KMS-11 (cell line): ENCODE measurements at regions not wholly inside any gene's neighbourhood (a gene's known extent, or its start where the extent isn't known, plus 50 kb on each side); places are given as distances from the start of the nearest gene placed in this dataset.

Experiments
- H2AFZ ChIP-seq: fragments of 200-600 bp; sonication (generic); 2 replicates; pipeline ENCODE4 v1.6.1; 2016; ENCODE audit warnings: antibody characterized with exemption, mixed run types, low read depth
- H3K27ac ChIP-seq: fragments of 200-600 bp; sonication (generic); 2 replicates; pipeline ENCODE4 v1.6.1; 2016; ENCODE audit warnings: mild to moderate bottlenecking, mixed run types
- H3K27me3 ChIP-seq: fragments of 200-600 bp; sonication (generic); 2 replicates; pipeline ENCODE4 v1.6.1; 2017; ENCODE audit warnings: mild to moderate bottlenecking, low read depth, mixed run types, moderate library complexity; ENCODE audit not compliant: insufficient read depth
- H3K36me3 ChIP-seq: fragments of 200-600 bp; sonication (generic); 2 replicates; pipeline ENCODE4 v1.6.1; 2017; ENCODE audit warnings: mild to moderate bottlenecking, mixed run types; ENCODE audit not compliant: insufficient read depth
- H3K4me1 ChIP-seq: fragments of 200-600 bp; sonication (generic); 2 replicates; pipeline ENCODE4 v1.6.1; 2016; ENCODE audit warnings: mild to moderate bottlenecking, low read depth, mixed run types; ENCODE audit not compliant: poor library complexity, severe bottlenecking
- H3K4me2 ChIP-seq: fragments of 200-600 bp; sonication (generic); 2 replicates; pipeline ENCODE4 v1.7.0; 2016; ENCODE audit warnings: mild to moderate bottlenecking, mixed run types
- H3K4me3 ChIP-seq: fragments of 200-600 bp; sonication (generic); IDR thresholded peaks from 2 replicates; pipeline ENCODE4 v1.6.1; 2017; ENCODE audit warnings: low read depth, low read length, mixed read lengths; ENCODE audit not compliant: insufficient read depth
- H3K79me2 ChIP-seq: fragments of 200-600 bp; sonication (generic); 2 replicates; pipeline ENCODE4 v1.6.1; 2016; ENCODE audit warnings: low read depth, mixed run types; ENCODE audit not compliant: insufficient read depth
- H3K9ac ChIP-seq: fragments of 200-600 bp; sonication (generic); 2 replicates; pipeline ENCODE4 v1.6.1; 2016; ENCODE audit warnings: mild to moderate bottlenecking, mixed run types
- H4K20me1 ChIP-seq: fragments of 200-600 bp; sonication (generic); 2 replicates; pipeline ENCODE4 v1.6.1; 2016; ENCODE audit warnings: mild to moderate bottlenecking, mixed run types; ENCODE audit not compliant: insufficient read depth
- TF ChIP-seq, protein P1 (sequence below): fragments of 200-600 bp; sonication (generic); conservative IDR thresholded peaks from 2 replicates; pipeline ENCODE4 v1.6.1; 2017; ENCODE audit warnings: low read depth, mild to moderate bottlenecking, antibody characterized with exemption, low read length, moderate library complexity, mixed read lengths

DNA sequence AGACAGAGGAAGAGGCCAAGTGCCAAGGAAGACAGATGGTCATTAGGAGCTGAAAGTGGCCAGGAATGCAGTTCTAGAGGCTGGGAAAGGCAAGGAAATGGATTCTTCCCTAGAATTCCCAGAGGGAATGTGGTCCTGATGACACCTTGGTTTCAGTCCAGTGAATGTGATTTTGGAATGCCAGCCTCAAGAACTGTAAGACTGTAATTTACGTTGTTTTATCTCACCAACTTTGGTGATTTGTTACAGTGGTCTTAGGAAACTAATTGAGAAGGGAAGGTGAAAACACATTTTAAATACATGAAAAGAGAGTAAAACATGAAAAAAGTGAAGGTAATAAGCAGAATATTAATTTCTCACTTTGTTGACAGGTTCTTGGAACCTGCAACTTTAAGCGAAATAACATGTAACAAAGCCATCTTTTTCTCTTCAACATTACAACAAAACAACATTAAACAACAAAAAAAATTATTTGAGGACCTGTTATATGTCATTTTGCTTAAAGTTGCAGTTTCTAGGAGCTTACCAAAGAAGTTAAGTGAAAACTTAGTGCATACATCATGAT lies 370.2 kb downstream of the METTL4 start:
- Histone ChIP-seq H2AFZ (no peak overlapping the region), H3K36me3 (no peaks in the 10 kb centered on the region), H3K27ac (no peak overlapping the region), H3K79me2 (no peaks in the 10 kb centered on the region), H3K9ac (no peak overlapping the region), H3K27me3 (no peaks in the 10 kb centered on the region), H4K20me1 (no peaks in the 10 kb centered on the region), H3K4me2 (no peak overlapping the region), H3K4me3 (no peak overlapping the region), H3K4me1 (no peaks in the 10 kb centered on the region)
- TF ChIP-seq, protein P1, sequence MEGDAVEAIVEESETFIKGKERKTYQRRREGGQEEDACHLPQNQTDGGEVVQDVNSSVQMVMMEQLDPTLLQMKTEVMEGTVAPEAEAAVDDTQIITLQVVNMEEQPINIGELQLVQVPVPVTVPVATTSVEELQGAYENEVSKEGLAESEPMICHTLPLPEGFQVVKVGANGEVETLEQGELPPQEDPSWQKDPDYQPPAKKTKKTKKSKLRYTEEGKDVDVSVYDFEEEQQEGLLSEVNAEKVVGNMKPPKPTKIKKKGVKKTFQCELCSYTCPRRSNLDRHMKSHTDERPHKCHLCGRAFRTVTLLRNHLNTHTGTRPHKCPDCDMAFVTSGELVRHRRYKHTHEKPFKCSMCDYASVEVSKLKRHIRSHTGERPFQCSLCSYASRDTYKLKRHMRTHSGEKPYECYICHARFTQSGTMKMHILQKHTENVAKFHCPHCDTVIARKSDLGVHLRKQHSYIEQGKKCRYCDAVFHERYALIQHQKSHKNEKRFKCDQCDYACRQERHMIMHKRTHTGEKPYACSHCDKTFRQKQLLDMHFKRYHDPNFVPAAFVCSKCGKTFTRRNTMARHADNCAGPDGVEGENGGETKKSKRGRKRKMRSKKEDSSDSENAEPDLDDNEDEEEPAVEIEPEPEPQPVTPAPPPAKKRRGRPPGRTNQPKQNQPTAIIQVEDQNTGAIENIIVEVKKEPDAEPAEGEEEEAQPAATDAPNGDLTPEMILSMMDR, result no peak

DNA sequence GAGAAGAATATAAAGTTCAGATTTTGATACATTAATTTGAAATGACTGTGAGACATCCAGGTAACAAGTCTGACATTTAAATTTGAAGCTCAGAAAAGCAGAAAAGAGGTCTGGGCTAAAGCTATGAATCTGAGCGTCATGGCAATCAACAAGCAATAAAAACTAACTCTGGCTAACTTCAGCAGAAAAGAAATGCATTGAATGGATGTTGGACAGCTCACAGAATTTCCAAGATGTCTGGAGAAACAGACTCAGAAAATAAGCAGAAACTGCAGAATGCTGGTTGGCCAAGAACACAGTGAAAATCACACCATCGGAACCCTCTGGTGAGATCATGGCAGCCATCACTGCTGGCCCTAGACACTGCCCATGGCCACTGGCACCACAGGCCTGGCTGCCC lies 366.6 kb downstream of the METTL4 start:
- Histone ChIP-seq H3K4me1 (no peaks in the 10 kb centered on the region), H3K79me2 (no peaks in the 10 kb centered on the region), H3K36me3 (no peaks in the 10 kb centered on the region), H2AFZ (no peak overlapping the region), H3K27me3 (no peaks in the 10 kb centered on the region), H3K4me3 (no peak overlapping the region), H4K20me1 (no peaks in the 10 kb centered on the region), H3K27ac (no peak overlapping the region), H3K9ac (no peak overlapping the region), H3K4me2 (no peak overlapping the region)
- TF ChIP-seq, protein P1, result no peak

DNA sequence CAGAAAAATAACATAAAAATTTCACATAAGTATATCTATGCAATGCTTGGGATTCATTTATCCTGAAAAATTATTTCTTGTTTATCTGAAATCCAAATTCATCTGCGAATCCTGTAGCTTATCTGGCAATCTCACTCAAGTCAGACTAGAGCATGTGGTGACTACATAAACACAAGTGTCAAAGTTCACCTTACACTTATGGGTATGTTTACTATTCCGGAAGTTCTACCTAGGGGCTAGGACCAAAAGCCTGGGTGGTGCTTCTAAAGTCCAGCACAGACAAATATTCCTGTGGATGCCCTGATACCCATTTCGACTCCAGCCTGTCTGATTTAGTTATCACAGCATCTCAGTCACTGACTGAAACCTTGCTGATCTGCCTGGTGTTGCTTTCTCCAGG lies 364.0 kb downstream of the METTL4 start:
- Histone ChIP-seq H3K4me1 (no peaks in the 10 kb centered on the region), H3K27me3 (no peaks in the 10 kb centered on the region), H2AFZ (no peak overlapping the region), H3K79me2 (no peaks in the 10 kb centered on the region), H3K9ac (no peak overlapping the region), H3K4me3 (no peak overlapping the region), H3K4me2 (no peak overlapping the region), H3K27ac (no peak overlapping the region), H4K20me1 (no peaks in the 10 kb centered on the region), H3K36me3 (no peaks in the 10 kb centered on the region)
- TF ChIP-seq, protein P1, result no peak

DNA sequence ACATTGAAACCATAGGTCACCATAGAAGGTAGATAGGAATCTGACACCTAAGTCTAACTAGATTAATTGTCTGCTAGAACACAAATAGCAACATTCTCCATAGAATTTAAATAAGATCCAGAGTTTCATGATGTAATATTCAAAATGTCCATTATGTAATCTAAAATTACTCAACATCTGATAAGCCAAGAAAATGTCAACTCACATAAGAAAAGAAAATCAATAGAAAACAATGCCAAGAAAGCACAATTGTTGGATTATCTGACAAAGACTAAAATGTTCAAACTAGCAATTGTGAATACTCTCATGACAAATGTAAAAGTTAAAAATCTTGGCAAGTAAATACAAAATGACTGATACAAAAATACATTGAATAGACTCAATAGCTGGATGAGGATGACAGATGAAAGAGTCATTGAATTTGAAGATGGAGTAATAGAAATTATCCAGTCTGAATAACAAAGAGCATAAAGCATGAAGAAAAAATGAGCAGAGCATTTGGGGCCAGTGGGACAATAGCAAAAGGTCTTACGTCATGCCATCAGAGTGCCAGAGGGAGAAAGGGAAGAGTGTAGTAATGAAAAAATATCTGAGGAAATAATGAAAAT lies 358.6 kb downstream of the METTL4 start:
- Histone ChIP-seq H3K27ac (no peak overlapping the region), H3K36me3 (no peaks in the 10 kb centered on the region), H3K27me3 (no peaks in the 10 kb centered on the region), H4K20me1 (no peaks in the 10 kb centered on the region), H3K4me1 (no peaks in the 10 kb centered on the region), H3K79me2 (no peaks in the 10 kb centered on the region), H3K4me2 (no peak overlapping the region), H2AFZ (no peak overlapping the region), H3K9ac (no peak overlapping the region), H3K4me3 (no peak overlapping the region)
- TF ChIP-seq, protein P1, result no peak
